Kidney epithelial cell (primary cell): ENCODE measurements at regions not wholly inside any gene's neighbourhood (a gene's known extent, or its start where the extent isn't known, plus 50 kb on each side); places are given as distances from the start of the nearest gene placed in this dataset.

Source experiments
- DNase-seq: peaks from one replicate; pipeline ENCODE4 v3.0.0-alpha.2; 2010; ENCODE audit warnings: low read depth
- H3K27me3 ChIP-seq: 2 replicates; pipeline ENCODE4 v1.6.0; 2011; ENCODE audit warnings: low read length; ENCODE audit not compliant: control insufficient read depth, insufficient read depth
- H3K36me3 ChIP-seq: 2 replicates; pipeline ENCODE4 v1.5.1; 2011; ENCODE audit warnings: low read length; ENCODE audit not compliant: control insufficient read depth, insufficient read depth
- H3K4me3 ChIP-seq: 2 replicates; pipeline ENCODE4 v1.5.1; 2011; ENCODE audit warnings: low read depth, mild to moderate bottlenecking, control low read depth, low read length
- CTCF ChIP-seq: IDR thresholded peaks from 2 replicates; pipeline ENCODE4 v1.5.1; 2011; ENCODE audit warnings: mild to moderate bottlenecking, moderate library complexity, low read length, control low read depth, inconsistent platforms; ENCODE audit not compliant: insufficient read depth, poor library complexity, severe bottlenecking

- Histone ChIP-seq H3K36me3 (no peaks in the 10 kb centered on the region), H3K4me3 (no peak overlapping the region), H3K27me3 (no peaks in the 10 kb centered on the region)
- no peak for TF ChIP-seq CTCF
- DNase-seq, result no peak
These were observed 270.4 kb upstream of the FAR2 start for GRCh38 chr12:28878629-28879028.

GRCh38 chr12:28879379-28879778, 269.7 kb upstream of the FAR2 start:
- Histone ChIP-seq H3K4me3 (no peak overlapping the region), H3K27me3 (no peaks in the 10 kb centered on the region), H3K36me3 (no peaks in the 10 kb centered on the region)
- no peak for DNase-seq
- TF ChIP-seq CTCF, result no peak

GRCh38 chr12:28882444-28882843, 266.6 kb upstream of the FAR2 start:
- no peaks in the 10 kb centered on the region for H3K36me3 ChIP-seq
- no peak for DNase-seq
- no peak overlapping the region for H3K4me3 ChIP-seq

GRCh38 chr12:28883406-28883997, 265.6 kb upstream of the FAR2 start:
- no peak for DNase-seq
- H3K27me3 ChIP-seq, result no peaks in the 10 kb centered on the region
- no peaks in the 10 kb centered on the region for H3K36me3 ChIP-seq
- H3K4me3 ChIP-seq, result no peak overlapping the region
- no peak for TF ChIP-seq CTCF

More at GRCh38 chr12:28882444-28882843, 266.6 kb upstream of the FAR2 start:
- no peaks in the 10 kb centered on the region for H3K27me3 ChIP-seq
- TF ChIP-seq CTCF, result no peak

- TF ChIP-seq CTCF, result no peak
- Histone ChIP-seq H3K27me3 (no peaks in the 10 kb centered on the region), H3K36me3 (no peaks in the 10 kb centered on the region), H3K4me3 (no peak overlapping the region)
- no peak for DNase-seq
These were observed 264.0 kb upstream of the FAR2 start for GRCh38 chr12:28884904-28885679.
